Vagina (tissue), 2 donors: ENCODE measurements at regions not wholly inside any gene's neighbourhood (a gene's known extent, or its start where the extent isn't known, plus 50 kb on each side); places are given as distances from the start of the nearest gene placed in this dataset.

Source experiments
- POLR2A ChIP-seq, 2 donors: fragments of 450-650 bp; IDR thresholded peaks; one replicate each; pipeline ENCODE4 v1.6.1; 2017; ENCODE audit warnings: antibody characterized with exemption in 2 of 2, mild to moderate bottlenecking in 2 of 2, moderate library complexity in 2 of 2
- POLR2AphosphoS5 ChIP-seq, 2 donors: sonication (generic); formaldehyde crosslinking; IDR thresholded peaks; one replicate each; pipeline ENCODE4 v1.9.0; 2017; ENCODE audit warnings: antibody characterized with exemption in 2 of 2, mild to moderate bottlenecking in 2 of 2, low read depth in 1 of 2; ENCODE audit not compliant: insufficient read depth in 1 of 2
- TF ChIP-seq, protein P1 (sequence below), 3 experiments: fragments of 450-650 bp in 2 of 3; fragments of 200-600 bp in 1 of 3; sonication (generic) in 1 of 3; IDR thresholded peaks; one replicate each; pipeline ENCODE4 v1.5.1; 2017 to 2019; ENCODE audit warnings: antibody characterized with exemption in 3 of 3, mild to moderate bottlenecking in 2 of 3, moderate library complexity in 2 of 3

DNA sequence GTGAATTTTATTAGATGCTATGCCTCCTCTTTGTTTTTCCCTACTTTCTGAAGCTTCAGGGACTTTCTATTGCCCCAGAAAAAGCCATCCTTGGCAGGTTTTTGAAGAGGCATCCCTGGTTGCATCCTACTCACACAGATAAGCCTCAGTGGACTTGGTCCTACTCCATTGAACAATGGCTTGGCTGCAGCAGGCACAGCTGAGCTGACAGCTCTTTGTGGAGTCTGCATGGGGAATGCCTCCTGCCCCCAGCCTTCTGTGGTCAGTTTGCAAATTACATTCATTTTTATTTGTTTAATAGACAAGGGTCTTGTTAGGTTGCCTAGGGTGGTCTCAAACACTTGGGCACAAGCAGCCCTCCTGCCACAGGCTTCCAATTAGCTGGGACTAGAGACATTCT, 69.7 kb downstream of the NPAP1 start:
- TF ChIP-seq, protein P1, sequence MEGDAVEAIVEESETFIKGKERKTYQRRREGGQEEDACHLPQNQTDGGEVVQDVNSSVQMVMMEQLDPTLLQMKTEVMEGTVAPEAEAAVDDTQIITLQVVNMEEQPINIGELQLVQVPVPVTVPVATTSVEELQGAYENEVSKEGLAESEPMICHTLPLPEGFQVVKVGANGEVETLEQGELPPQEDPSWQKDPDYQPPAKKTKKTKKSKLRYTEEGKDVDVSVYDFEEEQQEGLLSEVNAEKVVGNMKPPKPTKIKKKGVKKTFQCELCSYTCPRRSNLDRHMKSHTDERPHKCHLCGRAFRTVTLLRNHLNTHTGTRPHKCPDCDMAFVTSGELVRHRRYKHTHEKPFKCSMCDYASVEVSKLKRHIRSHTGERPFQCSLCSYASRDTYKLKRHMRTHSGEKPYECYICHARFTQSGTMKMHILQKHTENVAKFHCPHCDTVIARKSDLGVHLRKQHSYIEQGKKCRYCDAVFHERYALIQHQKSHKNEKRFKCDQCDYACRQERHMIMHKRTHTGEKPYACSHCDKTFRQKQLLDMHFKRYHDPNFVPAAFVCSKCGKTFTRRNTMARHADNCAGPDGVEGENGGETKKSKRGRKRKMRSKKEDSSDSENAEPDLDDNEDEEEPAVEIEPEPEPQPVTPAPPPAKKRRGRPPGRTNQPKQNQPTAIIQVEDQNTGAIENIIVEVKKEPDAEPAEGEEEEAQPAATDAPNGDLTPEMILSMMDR (IDR thresholded peaks at IDR 0.05): no peak
- TF ChIP-seq POLR2A (IDR thresholded peaks at IDR 0.05) (no peak), POLR2AphosphoS5 (IDR thresholded peaks at IDR 0.05; ENCODE audit: insufficient read depth in 1 of 2, low read depth in 1 of 2) (no peak)
